Muscle layer of duodenum (tissue), 2 donors: ENCODE measurements at regions not wholly inside any gene's neighbourhood (a gene's known extent, or its start where the extent isn't known, plus 50 kb on each side); places are given as distances from the start of the nearest gene placed in this dataset.

ENCODE experiments used
- H3K27ac ChIP-seq: one replicate; pipeline ENCODE4 v1.7.0; 2013; ENCODE audit warnings: mild to moderate bottlenecking, low read length
- H3K27me3 ChIP-seq: one replicate; pipeline ENCODE4 v1.7.0; 2013; ENCODE audit warnings: low read depth, mild to moderate bottlenecking, control low read depth, low read length
- H3K36me3 ChIP-seq, 2 donors: one replicate each; pipeline ENCODE4 v1.7.0; 2013; ENCODE audit warnings: low read length in 2 of 2, control low read depth in 1 of 2, mild to moderate bottlenecking in 1 of 2; ENCODE audit not compliant: insufficient read depth in 2 of 2, control insufficient read depth in 1 of 2
- H3K4me1 ChIP-seq, 2 donors: one replicate each; pipeline ENCODE4 v1.7.0; 2013; ENCODE audit warnings: low read length in 2 of 2, mild to moderate bottlenecking in 2 of 2, control low read depth in 1 of 2, moderate library complexity in 1 of 2; ENCODE audit not compliant: insufficient read depth in 2 of 2, control insufficient read depth in 1 of 2
- H3K4me3 ChIP-seq, 2 donors: one replicate each; pipeline ENCODE4 v1.7.0; 2013; ENCODE audit warnings: low read length in 2 of 2, low read depth in 1 of 2, mild to moderate bottlenecking in 1 of 2
- H3K9me3 ChIP-seq, 2 donors: one replicate each; pipeline ENCODE4 v1.7.0; 2013; ENCODE audit warnings: low read length in 2 of 2, control low read depth in 1 of 2, mild to moderate bottlenecking in 1 of 2; ENCODE audit not compliant: control insufficient read depth in 1 of 2
- donor health status: healthy.

DNA sequence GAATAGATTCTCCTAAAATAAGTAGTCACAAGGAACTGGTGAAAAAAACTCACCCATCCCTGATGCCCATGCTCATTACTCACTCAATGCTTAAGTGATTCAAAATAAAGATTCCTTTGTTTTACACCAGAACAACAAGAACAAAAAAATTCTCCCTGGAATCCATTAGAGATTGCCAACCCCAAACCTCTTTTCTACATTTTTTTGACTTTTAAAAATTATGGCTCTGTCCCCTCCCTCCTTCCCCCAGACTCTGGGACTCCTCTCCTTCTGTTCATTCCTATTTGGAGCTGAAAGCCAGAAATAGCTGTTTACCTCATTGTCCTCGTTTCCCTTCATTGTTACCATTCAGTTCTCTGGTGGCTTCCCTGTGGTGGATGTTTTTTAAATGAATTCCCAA, 63.2 kb upstream of the FHIP2A start:
- Histone ChIP-seq H3K9me3 (no peaks in the 10 kb centered on the region), H3K36me3 (no peaks in the 10 kb centered on the region), H3K27ac (no peak overlapping the region), H3K4me1 (no peaks in the 10 kb centered on the region), H3K4me3 (no peak overlapping the region), H3K27me3 (no peaks in the 10 kb centered on the region)

DNA sequence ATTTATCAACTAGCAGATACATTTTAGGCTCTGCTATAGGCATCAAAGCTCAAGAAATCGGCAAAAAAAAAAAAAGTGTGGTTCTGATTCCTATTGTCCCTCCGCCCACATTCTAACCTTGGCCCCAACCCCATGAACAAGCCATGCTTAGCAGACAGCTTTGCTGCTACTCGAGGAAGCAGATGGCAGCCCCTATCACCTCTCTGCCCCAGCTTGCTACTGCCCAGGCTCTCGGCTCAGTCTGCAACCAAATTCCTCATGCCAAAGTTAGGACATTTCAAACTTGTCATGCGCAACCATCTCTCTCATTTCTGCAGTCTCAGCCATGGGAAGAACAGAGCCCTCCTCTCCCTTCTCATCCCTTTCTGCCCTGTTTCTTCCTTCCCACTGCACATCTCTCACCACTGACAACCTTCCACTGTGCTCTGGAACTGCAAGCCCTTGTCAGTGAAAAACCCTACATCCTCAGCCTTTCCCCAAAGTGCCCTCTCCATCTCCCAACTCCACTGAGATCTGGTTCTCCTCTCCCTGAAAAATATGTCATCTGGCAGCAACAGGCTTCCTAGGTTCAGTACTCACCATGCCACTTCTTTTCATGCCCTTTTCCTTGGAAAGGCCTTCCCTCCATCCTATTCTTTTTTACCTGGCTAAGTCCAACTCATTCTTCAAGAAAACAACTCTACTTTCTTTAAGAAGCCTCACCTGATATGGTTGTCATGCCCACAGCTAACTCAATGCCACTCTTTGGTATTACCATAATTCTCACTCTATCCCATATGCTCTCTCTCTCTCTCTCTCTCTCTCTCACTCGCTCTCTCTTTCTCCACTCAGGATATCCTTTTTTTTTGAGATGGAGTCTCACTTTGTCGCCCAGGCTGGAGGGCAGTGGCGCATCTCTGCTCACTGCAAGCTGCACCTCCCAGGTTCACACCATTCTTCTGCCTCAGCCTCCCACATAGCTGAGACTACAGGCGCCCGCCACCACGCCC, 60.1 kb upstream of the FHIP2A start:
- no peaks in the 10 kb centered on the region for H3K36me3 ChIP-seq
- no peaks in the 10 kb centered on the region for H3K27me3 ChIP-seq
- H3K27ac ChIP-seq: no peak overlapping the region
- H3K4me1 ChIP-seq: no peaks in the 10 kb centered on the region
- H3K4me3 ChIP-seq: no peak overlapping the region
- no peaks in the 10 kb centered on the region for H3K9me3 ChIP-seq

GRCh38 chr10:114762811-114763210, 58.8 kb upstream of the FHIP2A start:
- Histone ChIP-seq H3K36me3 (no peaks in the 10 kb centered on the region), H3K4me3 (no peak overlapping the region), H3K4me1 (peaks cover 0 to 7% of the 10 kb centered on the region in 2 donors), H3K9me3 (no peaks in the 10 kb centered on the region), H3K27ac (no peak overlapping the region), H3K27me3 (no peaks in the 10 kb centered on the region)

GRCh38 chr10:114764656-114765055, 56.9 kb upstream of the FHIP2A start:
- H3K9me3 ChIP-seq: no peaks in the 10 kb centered on the region
- H3K27ac ChIP-seq: no peak overlapping the region
- no peak overlapping the region for H3K4me3 ChIP-seq
- no peaks in the 10 kb centered on the region for H3K27me3 ChIP-seq
- no peaks in the 10 kb centered on the region for H3K36me3 ChIP-seq
- H3K4me1 ChIP-seq: peaks cover 0 to 7% of the 10 kb centered on the region in 2 donors

- Histone ChIP-seq H3K9me3 (no peaks in the 10 kb centered on the region), H3K4me3 (peak overlapping the region in 1 of 2 donors; percentile 50), H3K27ac (no peak overlapping the region), H3K4me1 (peaks cover 0 to 7% of the 10 kb centered on the region in 2 donors), H3K36me3 (no peaks in the 10 kb centered on the region), H3K27me3 (no peaks in the 10 kb centered on the region)
Measured at GRCh38 chr10:114766470-114766869, 55.1 kb upstream of the FHIP2A start.

- H3K27ac ChIP-seq: no peak overlapping the region
- H3K36me3 ChIP-seq: no peaks in the 10 kb centered on the region
- peak overlapping the region; percentile 50 to 68 for H3K4me3 ChIP-seq
- H3K9me3 ChIP-seq: no peaks in the 10 kb centered on the region
- peaks cover 0 to 7% of the 10 kb centered on the region in 2 donors for H3K4me1 ChIP-seq
- no peaks in the 10 kb centered on the region for H3K27me3 ChIP-seq
Measured at GRCh38 chr10:114767101-114767985, 54.2 kb upstream of the FHIP2A start.

DNA sequence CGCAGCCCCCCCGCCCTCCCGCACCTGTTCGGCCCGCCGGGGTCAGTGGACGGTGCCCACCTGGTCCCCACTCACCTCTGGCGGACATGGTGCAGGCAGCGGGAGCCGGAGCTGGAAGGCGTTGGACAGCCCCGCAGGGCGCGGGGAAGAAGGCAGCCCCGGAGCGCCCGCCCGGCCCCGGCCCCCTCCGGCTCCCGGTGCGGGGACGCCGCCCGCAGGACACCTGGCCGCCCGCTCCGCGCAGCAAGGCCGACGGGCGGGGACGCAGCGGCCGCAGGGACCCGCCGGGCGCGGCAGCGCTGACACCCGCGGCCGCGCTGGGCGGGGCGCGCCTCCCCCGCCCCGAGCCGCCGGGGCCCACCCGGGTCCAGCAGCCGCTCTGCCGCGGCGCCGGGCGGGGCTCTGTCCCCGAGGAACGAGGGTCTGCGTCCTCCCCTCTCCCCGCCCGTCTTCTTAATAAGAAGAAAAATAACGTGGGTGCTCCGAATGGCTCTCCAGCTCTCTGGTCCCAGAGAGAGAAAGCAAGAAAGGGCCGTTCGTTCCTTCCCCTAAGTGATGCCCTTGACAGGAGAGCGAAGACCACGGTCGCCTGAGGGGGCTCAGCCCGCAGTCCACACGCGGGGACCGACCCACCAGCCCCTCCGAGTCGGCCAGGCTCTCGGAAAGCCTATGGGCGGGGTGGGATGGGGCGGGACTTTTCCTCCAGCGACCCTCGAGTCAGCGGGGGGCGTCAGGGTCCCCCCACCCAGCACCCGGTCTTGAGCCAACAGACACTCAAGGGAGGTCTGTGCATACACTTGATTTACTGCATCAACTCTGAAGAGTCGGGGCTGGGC, 53.4 kb upstream of the FHIP2A start:
- H3K27ac ChIP-seq: no peak overlapping the region
- no peaks in the 10 kb centered on the region for H3K9me3 ChIP-seq
- peaks cover 0 to 7% of the 10 kb centered on the region in 2 donors for H3K4me1 ChIP-seq
- no peaks in the 10 kb centered on the region for H3K36me3 ChIP-seq
- no peaks in the 10 kb centered on the region for H3K27me3 ChIP-seq
- H3K4me3 ChIP-seq: peak overlapping the region in 1 of 2 donors; percentile 68

GRCh38 chr10:114770009-114770408, 51.6 kb upstream of the FHIP2A start:
- H3K36me3 ChIP-seq: no peaks in the 10 kb centered on the region
- no peaks in the 10 kb centered on the region for H3K9me3 ChIP-seq
- H3K27me3 ChIP-seq: no peaks in the 10 kb centered on the region
- no peak overlapping the region for H3K4me3 ChIP-seq
- no peak overlapping the region for H3K27ac ChIP-seq
- peaks cover 0 to 7% of the 10 kb centered on the region in 2 donors for H3K4me1 ChIP-seq

GRCh38 chr10:114771157-114771556, 50.4 kb upstream of the FHIP2A start:
- no peaks in the 10 kb centered on the region for H3K27me3 ChIP-seq
- peaks cover 0 to 7% of the 10 kb centered on the region in 2 donors for H3K4me1 ChIP-seq
- H3K4me3 ChIP-seq: no peak overlapping the region
- no peak overlapping the region for H3K27ac ChIP-seq
- H3K9me3 ChIP-seq: no peaks in the 10 kb centered on the region
- no peaks in the 10 kb centered on the region for H3K36me3 ChIP-seq

GRCh38 chr10:114771749-114772148, 49.8 kb upstream of the FHIP2A start:
- Histone ChIP-seq H3K4me1 (peaks cover 0 to 7% of the 10 kb centered on the region in 2 donors), H3K9me3 (no peaks in the 10 kb centered on the region), H3K27ac (no peak overlapping the region)

More at GRCh38 chr10:114771749-114772148, 49.8 kb upstream of the FHIP2A start:
- Histone ChIP-seq H3K27me3 (no peaks in the 10 kb centered on the region), H3K36me3 (no peaks in the 10 kb centered on the region), H3K4me3 (no peak overlapping the region)
